Osteocyte (in vitro differentiated cells): ENCODE measurements at regions not wholly inside any gene's neighbourhood (a gene's known extent, or its start where the extent isn't known, plus 50 kb on each side); places are given as distances from the start of the nearest gene placed in this dataset.

Experiments
- DNase-seq: peaks from one replicate; pipeline ENCODE4 v3.0.0; 2021; ENCODE audit warnings: mixed read lengths; ENCODE audit not compliant: unreplicated experiment; ENCODE audit errors: extremely low spot score
- H3K27ac Mint-ChIP-seq: one replicate; pipeline ENCODE4 v1.8.0; 2021; ENCODE audit warnings: mild to moderate bottlenecking, mixed read lengths; ENCODE audit not compliant: unreplicated experiment
- H3K27me3 Mint-ChIP-seq: one replicate; pipeline ENCODE4 v1.8.0; 2021; ENCODE audit warnings: mixed read lengths; ENCODE audit not compliant: unreplicated experiment
- H3K36me3 Mint-ChIP-seq: one replicate; pipeline ENCODE4 v1.8.0; 2021; ENCODE audit warnings: mixed read lengths; ENCODE audit not compliant: unreplicated experiment
- H3K4me1 Mint-ChIP-seq: one replicate; pipeline ENCODE4 v1.8.0; 2021; ENCODE audit warnings: mixed read lengths; ENCODE audit not compliant: unreplicated experiment
- H3K4me3 Mint-ChIP-seq: one replicate; pipeline ENCODE4 v1.8.0; 2021; ENCODE audit warnings: mild to moderate bottlenecking, moderate library complexity, mixed read lengths; ENCODE audit not compliant: unreplicated experiment
- H3K9me3 Mint-ChIP-seq: one replicate; pipeline ENCODE4 v1.8.0; 2021; ENCODE audit warnings: mixed read lengths; ENCODE audit not compliant: unreplicated experiment
- CTCF ChIP-seq: fragments of 200-600 bp; sonication (generic); IDR thresholded peaks from 2 replicates; pipeline ENCODE4 v1.5.0; 2021; ENCODE audit warnings: antibody characterized with exemption, mild to moderate bottlenecking, moderate library complexity

GRCh38 chr12:61362037-61362436 lies 898.2 kb upstream of the USP15 start:
- no peak for DNase-seq
- Mint-ChIP-seq H3K27ac (no peak overlapping the region), H3K4me3 (no peak overlapping the region), H3K9me3 (no peaks in the 10 kb centered on the region), H3K27me3 (no peaks in the 10 kb centered on the region), H3K36me3 (no peaks in the 10 kb centered on the region), H3K4me1 (no peaks in the 10 kb centered on the region)
- no peak for TF ChIP-seq CTCF

GRCh38 chr12:61365001-61365400 lies 895.2 kb upstream of the USP15 start:
- no peaks in the 10 kb centered on the region for H3K9me3 Mint-ChIP-seq
- no peaks in the 10 kb centered on the region for H3K4me1 Mint-ChIP-seq
- DNase-seq: no peak
- H3K4me3 Mint-ChIP-seq: no peak overlapping the region
- H3K36me3 Mint-ChIP-seq: no peaks in the 10 kb centered on the region
- no peak overlapping the region for H3K27ac Mint-ChIP-seq
- no peaks in the 10 kb centered on the region for H3K27me3 Mint-ChIP-seq
- no peak for TF ChIP-seq CTCF

DNA sequence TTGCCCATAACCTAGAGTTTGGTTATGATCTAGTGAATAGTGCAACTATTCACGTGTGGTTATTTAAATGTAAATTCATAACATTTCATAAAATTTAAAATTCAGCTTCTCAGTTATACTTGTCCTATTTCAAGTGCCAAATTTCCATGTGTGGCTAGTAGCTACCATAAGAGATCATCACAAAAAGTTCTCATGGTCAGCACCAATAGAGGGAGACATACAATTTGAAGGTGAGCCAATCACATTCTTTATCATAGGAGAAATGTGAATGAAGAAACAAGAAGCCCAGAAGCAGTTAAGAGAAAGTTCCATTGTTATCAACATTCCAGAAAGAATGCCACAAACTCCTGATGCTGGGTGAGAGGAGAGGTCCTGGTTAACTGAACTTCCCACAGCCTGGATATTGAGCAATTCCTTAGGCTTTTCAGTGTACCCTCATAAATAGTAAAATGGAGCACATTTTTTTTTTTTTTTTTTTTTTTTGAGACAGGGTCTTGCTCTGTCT lies 892.9 kb upstream of the USP15 start:
- Mint-ChIP-seq H3K27me3 (no peaks in the 10 kb centered on the region), H3K4me3 (no peak overlapping the region), H3K27ac (no peak overlapping the region), H3K9me3 (no peaks in the 10 kb centered on the region), H3K4me1 (no peaks in the 10 kb centered on the region), H3K36me3 (no peaks in the 10 kb centered on the region)
- TF ChIP-seq CTCF: no peak
- no peak for DNase-seq

- no peaks in the 10 kb centered on the region for H3K4me1 Mint-ChIP-seq
- DNase-seq: no peak
- H3K27me3 Mint-ChIP-seq: no peaks in the 10 kb centered on the region
- no peak overlapping the region for H3K27ac Mint-ChIP-seq
- TF ChIP-seq CTCF: no peak
- no peak overlapping the region for H3K4me3 Mint-ChIP-seq
- no peaks in the 10 kb centered on the region for H3K36me3 Mint-ChIP-seq
- no peaks in the 10 kb centered on the region for H3K9me3 Mint-ChIP-seq
These were observed 890.8 kb upstream of the USP15 start for GRCh38 chr12:61369241-61369910.

- no peak for DNase-seq
- Mint-ChIP-seq H3K27me3 (no peaks in the 10 kb centered on the region), H3K27ac (no peak overlapping the region), H3K4me3 (no peak overlapping the region), H3K4me1 (no peaks in the 10 kb centered on the region), H3K9me3 (peaks cover 38% of the 10 kb centered on the region), H3K36me3 (no peaks in the 10 kb centered on the region)
- no peak for TF ChIP-seq CTCF
These were observed 875.7 kb upstream of the USP15 start for GRCh38 chr12:61384511-61384910.
